GM18502 (cell line): ENCODE measurements at regions not wholly inside any gene's neighbourhood (a gene's known extent, or its start where the extent isn't known, plus 50 kb on each side); places are given as distances from the start of the nearest gene placed in this dataset.

ENCODE experiments used
- ATAC-seq: cut with Tn5 transposase; IDR thresholded peaks from one replicate; pipeline ENCODE4 v1.9.1; 2021; ENCODE audit warnings: mild to moderate bottlenecking; ENCODE audit not compliant: unreplicated experiment, poor library complexity

DNA sequence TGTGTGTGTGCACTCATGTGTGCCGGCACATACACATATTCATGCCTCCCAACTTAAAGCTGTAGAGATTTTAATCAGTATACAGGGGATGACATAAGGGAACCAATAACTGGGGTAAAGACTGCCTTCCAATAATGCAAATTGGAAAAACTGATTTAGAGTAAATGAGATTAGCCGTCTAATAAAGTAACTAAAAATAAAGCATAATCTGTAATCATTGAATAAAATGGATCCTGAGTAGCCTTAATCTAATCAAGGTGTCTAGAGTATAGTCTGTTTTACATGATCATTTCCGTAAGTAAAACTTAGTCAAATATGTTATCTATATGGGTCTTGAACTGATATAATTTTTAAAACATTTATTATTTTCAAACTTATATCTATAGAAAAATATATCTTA is 925.8 kb downstream of the FSTL5 start:
- no peak for ATAC-seq

DNA sequence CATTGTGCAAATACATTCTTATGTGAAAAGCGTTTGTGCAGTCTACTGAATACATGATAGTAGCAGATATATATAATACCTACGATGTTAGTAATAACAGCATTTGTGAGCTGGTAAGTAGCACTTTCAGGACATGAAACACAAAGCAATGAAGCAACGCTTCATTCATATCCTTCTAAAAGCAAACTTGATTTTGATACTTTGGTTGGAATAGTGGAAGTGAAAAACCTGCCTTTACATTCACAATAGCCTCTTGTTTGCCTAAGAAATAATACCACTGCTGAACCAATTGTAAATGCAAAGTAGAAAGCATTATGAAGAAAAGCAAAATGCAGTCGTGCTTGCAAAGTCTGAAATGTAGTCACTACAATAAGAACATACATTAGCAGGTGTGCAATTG is 926.3 kb downstream of the FSTL5 start:
- no peak for ATAC-seq

DNA sequence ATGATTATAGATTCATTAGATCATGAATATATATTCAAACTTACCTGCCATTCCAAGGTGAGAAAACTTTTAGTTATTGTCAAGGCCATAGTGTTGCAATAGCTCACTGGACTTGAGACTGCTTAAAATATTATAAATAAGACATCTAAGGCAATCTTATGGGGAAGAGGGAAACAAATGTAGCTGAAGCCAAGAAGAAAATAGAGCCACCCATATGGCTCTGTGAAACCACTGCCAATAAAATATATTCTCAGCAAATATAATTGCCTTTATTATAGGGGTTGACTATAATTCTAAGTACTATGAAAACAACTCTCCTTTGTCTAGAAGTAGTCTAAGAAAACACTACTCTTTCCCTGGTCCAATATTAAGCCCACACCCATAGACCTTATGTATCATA is 938.5 kb downstream of the FSTL5 start:
- ATAC-seq, result no peak

DNA sequence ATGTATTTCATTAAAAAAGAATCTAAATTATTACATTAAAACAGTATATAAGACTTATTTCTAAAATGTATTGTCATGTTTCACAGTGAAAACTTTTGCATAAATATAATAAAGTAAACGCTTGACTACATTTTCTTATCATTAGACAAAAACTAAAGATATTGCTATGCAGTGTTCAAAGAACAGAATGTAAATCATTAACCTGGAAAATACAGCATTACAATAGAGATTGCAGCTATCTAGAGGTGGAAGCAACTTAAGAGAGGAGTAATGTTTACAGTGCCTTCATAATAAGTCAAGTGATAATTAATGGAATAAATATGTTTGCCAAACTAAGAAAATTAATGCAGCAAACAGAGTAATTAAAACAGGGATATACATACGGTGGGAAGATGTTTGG is 940.9 kb downstream of the FSTL5 start:
- no peak for ATAC-seq

DNA sequence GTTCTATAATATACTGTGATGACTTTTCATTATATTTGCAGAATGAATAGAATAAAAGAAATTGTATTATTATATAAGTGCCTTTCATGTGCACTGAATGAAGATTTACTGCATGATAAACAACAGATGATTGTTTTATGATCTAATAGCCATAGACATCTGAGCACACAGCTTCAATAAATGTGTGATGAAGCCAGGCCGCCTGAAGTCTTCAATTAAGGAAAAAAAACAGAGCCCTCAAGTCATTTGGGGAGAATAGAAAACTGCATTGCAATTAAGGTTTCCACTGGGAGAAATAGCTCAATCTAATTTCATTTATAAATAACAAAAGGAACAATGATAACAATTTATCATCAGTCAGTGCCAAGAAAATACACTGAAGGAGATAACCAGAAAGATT is 955.2 kb downstream of the FSTL5 start:
- no peak for ATAC-seq

DNA sequence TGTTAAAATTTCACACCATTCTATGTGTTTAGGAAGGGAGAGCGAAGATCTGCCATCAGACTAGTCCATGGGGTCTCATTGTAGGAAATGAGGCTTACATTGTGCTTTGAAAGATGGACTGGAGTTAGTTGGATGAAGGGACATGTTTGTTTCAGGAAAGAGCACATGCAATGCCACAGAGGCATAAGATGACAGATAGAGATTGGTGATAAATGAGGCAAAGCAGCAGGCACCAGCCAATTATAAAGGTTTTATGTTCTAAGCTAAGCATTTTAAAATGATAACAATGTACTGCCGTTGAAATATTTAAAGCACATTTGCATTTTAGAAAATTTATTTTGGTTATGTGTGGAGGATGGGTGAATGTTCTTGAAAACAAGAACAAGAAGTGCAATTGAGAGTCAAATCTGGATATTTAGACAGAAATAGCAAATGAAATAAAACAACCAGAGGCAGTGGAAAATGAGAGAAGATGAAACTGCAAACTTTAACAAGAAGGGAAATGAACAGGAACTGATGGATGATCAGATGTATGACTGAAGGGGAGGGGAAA is 957.2 kb downstream of the FSTL5 start:
- no peak for ATAC-seq

DNA sequence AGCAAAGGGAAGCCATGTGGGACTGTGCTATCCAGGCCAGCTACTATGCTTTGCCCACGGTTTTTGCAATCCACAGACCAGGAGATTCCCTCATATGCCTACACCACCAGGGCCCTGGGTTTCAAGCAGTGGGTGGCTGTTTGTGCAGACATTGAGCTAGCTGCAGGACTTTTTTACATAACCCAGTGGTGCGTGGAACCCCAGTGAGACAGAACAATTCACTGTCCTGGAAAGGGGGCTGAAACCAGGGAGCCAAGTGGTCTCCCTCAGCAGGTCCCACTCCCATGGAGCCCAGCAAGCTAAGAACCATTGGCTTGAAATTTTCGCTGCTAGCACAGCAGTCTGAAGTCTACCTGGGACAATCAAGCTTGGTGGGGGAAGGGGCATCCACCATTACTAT is 959.9 kb downstream of the FSTL5 start:
- ATAC-seq, result no peak

DNA sequence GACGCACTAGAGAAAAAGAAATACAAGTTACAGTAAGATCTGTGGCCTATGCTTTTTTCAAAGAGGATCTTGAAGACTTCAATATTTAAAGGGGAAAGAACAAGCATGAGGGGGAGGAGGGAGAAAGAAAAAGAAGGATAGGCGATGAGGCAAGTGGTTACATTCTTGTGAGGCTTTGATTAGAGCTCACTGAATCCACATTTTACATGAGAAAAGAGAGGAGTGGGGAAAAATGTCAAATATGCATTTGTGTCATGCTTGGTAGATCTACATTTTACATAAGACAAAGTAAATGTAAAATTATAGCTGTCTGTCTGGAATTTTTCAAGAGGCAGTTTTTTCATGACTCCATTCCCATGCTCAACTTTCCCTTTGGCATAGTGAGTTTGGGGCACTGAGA is 965.9 kb downstream of the FSTL5 start:
- no peak for ATAC-seq

DNA sequence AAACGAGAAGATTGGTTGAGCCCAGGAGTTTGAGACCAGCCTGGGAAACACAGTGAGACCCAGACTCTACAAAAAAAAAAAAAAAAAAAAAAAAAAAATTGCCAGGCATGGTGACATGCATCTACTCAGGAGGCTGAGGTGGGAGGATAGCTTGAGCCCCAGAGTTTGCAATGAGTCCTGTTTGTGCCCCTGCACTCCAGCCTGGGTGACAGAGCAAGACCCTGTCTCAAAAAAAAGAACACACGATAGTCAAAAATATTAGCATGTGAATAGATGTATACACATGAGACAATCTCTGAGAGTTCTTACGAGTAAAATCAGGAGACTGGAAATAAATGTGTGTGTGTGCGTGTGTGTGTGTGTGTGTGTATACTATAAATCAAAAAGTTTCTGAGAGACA is 966.3 kb downstream of the FSTL5 start:
- no peak for ATAC-seq

DNA sequence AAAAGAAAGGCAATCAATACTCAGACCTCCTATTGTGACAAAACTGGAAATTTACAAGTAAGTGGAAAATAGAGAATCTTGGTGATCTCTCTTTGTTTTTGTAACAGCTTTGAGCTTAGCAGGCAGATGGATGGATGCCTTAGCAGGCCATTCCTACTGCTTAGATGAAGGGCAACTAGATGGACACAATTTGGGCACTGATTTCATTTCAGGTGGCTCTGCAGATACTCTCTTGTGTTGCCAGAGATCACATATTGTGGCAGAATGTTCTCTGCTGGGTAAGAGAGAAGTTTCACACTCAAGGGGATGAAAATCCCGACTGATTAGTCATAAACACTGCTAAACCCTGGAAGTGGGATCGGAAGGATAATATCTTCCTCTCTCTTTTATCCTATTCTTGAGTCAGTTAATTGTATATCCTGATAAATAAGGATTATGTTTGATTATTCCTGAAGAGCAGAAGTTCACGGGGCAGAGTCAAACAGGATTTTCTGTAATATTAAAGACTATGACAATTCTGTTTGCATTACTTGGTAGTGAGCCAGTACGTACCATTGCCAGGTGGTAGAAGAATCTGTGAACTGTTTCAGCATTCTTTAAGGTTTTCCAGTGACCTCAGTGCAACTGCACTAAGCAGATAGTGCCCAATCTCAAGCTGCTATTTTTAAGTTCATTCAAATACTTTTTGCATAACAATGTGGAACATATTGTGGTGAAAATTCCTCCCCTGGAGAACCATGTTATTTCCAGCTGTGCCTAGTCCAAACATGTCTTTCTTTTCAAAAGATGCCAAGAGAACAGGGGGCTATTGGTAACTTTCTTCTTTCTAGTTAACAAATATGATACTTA is 974.3 kb downstream of the FSTL5 start:
- no peak for ATAC-seq

DNA sequence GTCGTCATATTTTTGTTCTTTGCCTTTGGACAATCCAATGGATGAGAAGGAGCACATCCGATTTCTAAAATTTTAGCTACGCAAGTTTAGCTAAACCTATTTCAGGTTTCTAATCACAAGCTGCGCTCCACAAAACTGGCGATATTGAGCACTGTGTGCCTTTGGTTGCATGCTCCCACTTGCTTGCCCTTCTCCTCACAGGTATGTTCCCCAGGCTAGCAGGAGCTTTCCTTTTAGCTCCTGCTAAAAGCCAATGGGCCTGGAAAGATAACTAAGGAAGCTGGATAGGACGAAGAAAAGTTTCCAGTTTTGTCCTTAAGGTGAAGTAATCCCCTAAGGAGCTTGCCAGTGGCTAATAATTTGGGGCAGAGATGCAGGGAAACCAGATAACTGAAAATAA is 975.2 kb downstream of the FSTL5 start:
- no peak for ATAC-seq

DNA sequence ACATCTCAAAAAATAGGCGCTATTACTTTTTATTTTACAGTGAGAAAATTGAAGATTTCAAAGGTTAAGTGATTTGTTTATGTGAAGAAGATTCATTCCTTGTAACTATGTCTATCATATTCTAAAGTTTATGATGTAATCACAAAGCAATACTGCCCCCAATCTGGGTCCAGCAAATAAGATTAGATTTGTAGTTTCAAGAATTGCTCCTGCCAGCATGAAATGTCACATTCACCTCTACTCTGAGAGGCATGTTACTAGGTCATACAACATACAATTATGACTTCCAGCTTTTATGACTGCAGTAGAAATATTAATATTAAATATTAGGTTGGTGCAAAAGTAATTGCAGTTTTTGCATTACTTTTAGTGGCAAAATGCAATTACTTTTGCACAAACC is 976.2 kb downstream of the FSTL5 start:
- ATAC-seq, result no peak

DNA sequence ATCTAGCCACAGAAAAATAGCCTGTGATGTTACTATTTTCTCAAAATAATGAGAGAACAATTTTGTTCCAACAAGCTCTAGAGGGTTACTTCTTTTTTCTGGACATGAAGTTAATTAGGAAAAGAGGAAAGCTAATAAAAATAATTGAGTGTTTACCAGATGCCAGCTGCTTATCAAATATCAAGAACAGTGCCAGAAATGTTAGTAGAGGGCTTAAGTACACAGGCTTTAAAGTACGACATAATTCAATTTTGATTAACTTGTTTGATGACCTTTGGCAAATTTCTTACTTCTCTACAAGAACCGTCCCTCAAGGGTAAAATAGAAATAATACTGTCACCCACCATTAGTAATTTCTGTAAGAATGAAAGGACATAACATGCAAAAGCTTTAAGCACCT is 977.0 kb downstream of the FSTL5 start:
- no peak for ATAC-seq

DNA sequence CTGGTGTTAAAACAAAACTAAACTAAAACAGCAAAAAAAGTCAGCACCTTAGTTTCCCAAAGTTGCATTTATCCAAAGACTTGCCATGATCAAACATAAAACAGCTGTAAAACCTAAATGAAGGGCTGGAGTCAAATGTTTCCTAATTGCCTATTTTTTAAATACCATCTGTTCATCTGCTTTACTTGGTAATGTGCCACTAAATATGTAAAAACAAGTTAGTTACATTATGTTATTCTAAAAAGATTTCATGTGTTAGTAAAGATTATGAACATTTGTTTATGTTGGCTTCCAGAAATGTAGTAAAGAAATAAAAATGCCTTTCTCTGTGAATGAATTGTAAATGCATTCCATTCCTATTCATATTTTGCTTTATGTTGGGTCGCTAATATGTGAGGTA is 977.8 kb downstream of the FSTL5 start:
- ATAC-seq, result no peak

DNA sequence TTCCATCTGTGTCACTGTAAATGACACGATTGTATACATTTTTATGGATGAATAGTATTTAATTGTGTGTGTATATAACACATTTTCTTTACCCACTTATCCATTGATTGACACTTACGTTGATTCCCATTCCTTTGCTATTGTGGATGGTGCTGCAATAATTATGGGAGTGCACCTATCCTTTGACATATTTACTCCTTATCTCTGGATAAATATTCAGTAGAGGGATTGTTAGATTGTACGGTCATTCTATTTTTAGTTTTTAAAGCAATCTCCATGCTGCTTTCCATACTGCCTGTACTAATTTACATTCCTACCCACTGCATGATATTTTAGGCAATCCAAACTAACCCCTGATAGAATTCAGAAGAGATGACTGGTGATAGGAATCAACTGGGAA is 980.1 kb downstream of the FSTL5 start:
- ATAC-seq, result no peak

DNA sequence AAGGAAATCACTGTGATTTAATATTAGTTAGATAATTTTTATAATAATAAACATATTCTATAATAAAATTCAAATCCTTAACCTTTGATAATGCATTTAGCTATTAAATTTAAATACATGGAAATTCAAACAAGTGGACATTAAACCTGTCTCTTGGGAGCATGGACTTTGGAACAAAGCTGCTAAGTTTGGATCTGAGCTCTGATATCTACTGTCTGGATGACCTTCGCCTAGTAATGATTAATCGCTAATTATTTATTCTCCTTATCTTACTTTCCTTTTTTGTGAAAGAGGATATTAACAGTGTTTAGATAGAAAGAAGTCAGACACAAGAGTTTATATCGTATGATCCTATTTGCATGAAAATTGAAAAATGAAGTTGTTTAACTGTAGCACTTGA is 980.9 kb downstream of the FSTL5 start:
- ATAC-seq, result no peak

DNA sequence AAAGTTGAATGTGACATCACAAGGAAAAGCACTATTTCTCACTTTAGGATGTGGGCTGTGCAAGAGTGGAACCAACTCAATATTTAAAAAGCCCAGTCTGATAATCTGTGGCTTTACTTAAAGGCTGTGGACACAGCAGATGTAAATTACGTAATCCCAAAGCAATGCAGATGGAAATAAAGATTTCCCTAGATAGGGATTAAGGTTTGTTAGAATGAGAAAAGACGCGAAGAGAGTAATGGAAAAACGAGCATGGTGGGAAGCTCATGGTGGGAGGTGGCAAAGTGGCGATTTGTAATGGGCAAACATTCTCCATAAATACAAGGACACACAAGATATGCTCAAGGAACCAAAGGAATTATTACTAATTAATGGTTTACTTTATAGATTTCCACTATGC is 985.5 kb downstream of the FSTL5 start:
- no peak for ATAC-seq

DNA sequence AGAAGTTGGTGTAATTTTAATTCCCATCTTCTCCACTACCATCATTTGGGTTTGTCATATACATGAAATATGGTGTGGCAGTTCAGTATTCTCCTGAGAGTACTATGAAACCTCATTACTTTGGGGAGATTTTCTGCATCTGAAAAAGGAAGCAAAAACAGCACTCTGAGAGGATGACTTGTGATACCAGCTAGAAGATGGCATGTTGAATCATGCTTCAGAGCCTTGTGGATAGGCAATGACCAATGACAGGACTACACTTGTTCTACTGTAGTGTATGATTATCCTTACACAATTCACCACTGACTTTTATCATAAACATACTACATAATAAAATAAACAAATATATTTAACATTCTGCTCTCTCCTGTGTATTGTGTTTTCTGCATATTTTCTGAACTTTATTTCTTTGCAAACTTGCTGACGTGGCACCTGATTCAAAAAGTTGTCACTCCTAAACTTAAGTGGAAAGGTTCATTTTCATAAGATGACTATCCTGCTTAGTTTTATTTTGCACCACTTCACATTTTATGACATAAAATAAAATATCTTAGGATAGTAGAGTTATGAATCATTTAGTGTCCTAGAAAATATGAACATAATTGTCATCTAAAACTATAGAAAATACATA is 991.3 kb downstream of the FSTL5 start:
- no peak for ATAC-seq

DNA sequence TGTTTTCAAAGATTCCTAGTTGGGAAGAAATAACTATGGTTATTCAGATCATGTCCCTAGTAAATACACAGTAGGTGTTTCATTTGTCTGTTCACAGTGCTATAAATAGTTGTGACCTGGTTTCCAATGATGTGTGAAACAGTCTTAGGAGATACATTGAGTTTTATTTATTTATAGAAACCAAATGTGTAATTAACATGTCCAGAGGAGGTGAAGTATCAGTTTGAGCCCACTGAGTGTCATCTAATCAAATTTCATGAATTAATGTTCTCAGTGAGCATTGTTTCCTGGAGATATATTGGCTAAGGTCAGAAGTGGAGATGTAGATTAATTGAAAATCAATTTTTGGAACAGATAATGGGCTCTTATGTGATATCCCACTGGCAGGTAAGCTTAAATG is 996.3 kb downstream of the FSTL5 start:
- no peak for ATAC-seq

DNA sequence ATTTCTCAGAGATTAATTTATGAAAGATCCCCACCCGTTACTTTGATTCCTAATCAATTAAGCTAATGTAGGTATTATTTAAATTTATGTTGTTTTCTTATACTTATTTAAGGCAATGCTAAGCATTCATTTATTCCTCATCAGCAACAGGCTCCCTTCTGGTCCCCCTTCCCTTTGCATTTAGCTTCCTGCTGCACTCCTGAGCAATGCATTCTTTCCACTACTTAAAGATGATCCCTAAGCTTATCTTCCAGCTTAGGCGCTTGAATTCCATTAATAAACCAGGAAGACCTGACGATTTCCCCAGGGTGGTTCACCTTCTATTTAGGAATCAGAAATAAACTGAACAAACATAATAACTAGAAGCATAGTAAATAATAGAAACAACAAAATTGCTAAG is 1003.1 kb downstream of the FSTL5 start:
- no peak for ATAC-seq

DNA sequence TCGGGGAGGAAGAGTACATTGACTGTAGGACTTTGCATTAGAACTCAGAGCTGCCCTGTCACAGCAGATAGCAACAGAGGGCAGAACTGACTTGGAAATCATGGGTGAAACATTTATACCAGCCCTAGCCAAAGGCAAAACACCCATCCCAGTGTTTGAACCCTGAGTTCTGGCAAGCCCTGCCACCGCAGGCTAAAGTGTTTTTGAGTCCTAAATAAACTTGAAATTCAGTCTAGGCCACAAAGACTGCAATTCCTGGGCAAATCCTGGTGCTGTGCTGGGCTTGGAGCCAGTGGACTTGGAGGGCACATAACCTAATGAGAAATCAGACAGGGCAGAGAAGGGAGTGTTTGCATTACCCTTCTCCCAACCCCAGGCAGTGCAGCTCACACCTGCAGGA is 1015.7 kb downstream of the FSTL5 start:
- no peak for ATAC-seq

DNA sequence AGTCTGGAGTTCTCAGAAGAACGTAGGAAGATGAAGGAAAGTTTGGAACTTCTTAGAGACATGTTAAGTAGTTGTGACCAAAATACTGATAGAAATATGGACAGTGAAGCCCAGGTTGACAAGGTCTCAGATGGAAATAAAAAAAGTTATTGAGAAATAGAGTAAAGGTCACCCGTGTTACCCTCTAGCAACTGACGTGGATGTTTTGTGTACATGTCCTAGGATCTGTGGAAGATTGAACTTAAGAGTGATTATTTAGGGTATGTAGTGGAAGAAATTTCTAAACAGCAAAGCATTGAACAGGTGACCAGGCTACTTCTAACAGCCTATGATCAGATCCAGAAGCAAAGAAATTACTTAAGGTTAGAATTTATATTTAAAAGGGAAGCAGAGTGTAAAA is 1020.4 kb downstream of the FSTL5 start:
- no peak for ATAC-seq
